H1 (cell line): ENCODE measurements at regions not wholly inside any gene's neighbourhood (a gene's known extent, or its start where the extent isn't known, plus 50 kb on each side); places are given as distances from the start of the nearest gene placed in this dataset.

Experiments
- CHD2 ChIP-seq: IDR thresholded peaks from 2 replicates; pipeline ENCODE4 v1.6.1; 2012; ENCODE audit warnings: low read length, improper control_type of control experiment
- TF ChIP-seq, protein P1 (sequence below), 3 experiments: IDR thresholded peaks; 1 replicate in 2 of 3; 2 replicates in 1 of 3; pipeline versions ENCODE4 v1.5.1 to v1.6.1; 2011; ENCODE audit warnings: low read length in 3 of 3, mild to moderate bottlenecking in 3 of 3, inconsistent platforms in 2 of 3, low read depth in 1 of 3, moderate library complexity in 1 of 3; ENCODE audit not compliant: insufficient read depth in 1 of 3; ENCODE audit errors: control extremely low read depth in 1 of 3

DNA sequence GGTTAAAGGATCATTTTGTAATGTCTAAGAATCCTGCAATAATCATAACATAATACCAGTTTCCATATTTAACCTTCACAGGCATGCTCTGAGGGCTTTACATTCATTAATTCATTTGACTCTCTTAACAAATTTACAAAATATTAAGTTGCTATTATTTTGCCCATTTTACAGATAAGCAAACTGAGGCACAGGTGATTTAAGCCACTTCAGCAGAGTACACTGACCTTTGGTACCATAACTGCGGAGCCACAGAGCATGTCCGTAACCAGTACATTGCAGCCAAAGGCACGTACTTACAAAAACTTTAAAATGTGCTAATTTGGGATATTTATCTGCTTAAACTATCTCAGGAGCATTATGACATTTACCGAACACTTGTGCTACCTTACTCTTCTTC is 169.4 kb upstream of the MYO16 start:
- no peak for TF ChIP-seq CHD2
- TF ChIP-seq, protein P1, sequence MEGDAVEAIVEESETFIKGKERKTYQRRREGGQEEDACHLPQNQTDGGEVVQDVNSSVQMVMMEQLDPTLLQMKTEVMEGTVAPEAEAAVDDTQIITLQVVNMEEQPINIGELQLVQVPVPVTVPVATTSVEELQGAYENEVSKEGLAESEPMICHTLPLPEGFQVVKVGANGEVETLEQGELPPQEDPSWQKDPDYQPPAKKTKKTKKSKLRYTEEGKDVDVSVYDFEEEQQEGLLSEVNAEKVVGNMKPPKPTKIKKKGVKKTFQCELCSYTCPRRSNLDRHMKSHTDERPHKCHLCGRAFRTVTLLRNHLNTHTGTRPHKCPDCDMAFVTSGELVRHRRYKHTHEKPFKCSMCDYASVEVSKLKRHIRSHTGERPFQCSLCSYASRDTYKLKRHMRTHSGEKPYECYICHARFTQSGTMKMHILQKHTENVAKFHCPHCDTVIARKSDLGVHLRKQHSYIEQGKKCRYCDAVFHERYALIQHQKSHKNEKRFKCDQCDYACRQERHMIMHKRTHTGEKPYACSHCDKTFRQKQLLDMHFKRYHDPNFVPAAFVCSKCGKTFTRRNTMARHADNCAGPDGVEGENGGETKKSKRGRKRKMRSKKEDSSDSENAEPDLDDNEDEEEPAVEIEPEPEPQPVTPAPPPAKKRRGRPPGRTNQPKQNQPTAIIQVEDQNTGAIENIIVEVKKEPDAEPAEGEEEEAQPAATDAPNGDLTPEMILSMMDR (IDR thresholded peaks at IDR 0.05; ENCODE audit: control extremely low read depth in 1 of 3, insufficient read depth in 1 of 3, low read depth in 1 of 3, low read length in 3 of 3) = no peak
